AG10803 (cell line): ENCODE measurements at regions not wholly inside any gene's neighbourhood (a gene's known extent, or its start where the extent isn't known, plus 50 kb on each side); places are given as distances from the start of the nearest gene placed in this dataset.

Experiments
- DNase-seq: peaks from one replicate; pipeline ENCODE4 v3.0.0; 2010; ENCODE audit warnings: low read depth
- H3K4me3 ChIP-seq: 2 replicates; pipeline ENCODE4 v1.5.1; 2011; ENCODE audit warnings: mild to moderate bottlenecking, low read length, control low read depth
- CTCF ChIP-seq: conservative IDR thresholded peaks from 2 replicates; pipeline ENCODE4 v1.5.1; 2011; ENCODE audit warnings: mild to moderate bottlenecking, low read length, control low read depth, inconsistent platforms

DNA sequence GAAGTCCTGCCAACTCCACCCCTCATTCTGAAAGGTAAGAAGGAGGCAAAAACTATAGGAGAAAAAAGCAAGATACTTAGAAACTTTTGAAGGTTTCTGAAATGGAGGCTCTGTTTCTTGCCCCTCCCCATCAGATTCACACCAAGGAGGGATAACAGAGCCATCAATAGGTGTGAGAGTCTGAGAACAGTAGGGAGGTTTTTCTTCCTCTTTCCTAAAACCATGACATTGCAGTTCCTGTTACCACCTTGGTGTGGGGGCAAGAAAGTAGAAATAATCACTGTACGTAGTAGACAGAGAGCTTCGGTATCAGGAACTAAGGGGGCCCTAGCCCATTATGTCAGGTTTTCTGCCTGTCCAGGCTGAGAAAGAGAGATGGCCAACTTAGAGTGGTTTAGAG, 333.3 kb upstream of the SYNCRIP start:
- no peak for DNase-seq
- H3K4me3 ChIP-seq, result no peak overlapping the region
- no peak for TF ChIP-seq CTCF

DNA sequence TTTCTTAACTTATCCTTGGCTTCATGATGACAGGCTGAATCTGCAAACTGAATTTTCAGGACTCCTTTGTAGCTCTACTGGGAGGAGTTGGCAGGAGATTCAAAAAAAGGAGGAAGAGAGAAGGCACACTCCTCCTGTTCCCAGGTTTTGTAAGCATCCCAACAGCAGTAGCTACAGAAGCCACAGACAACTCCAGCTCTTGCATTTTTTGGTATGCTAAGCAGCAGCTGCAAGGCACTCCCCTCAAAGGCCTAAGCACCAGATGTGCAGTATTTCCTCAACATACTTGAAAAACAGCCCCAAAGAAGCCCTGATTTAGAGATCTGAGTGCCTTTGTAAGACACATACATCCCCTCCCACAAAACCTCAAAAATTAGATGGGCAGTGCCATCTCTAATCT, 328.6 kb upstream of the SYNCRIP start:
- no peak overlapping the region for H3K4me3 ChIP-seq
- no peak for TF ChIP-seq CTCF
- no peak for DNase-seq

DNA sequence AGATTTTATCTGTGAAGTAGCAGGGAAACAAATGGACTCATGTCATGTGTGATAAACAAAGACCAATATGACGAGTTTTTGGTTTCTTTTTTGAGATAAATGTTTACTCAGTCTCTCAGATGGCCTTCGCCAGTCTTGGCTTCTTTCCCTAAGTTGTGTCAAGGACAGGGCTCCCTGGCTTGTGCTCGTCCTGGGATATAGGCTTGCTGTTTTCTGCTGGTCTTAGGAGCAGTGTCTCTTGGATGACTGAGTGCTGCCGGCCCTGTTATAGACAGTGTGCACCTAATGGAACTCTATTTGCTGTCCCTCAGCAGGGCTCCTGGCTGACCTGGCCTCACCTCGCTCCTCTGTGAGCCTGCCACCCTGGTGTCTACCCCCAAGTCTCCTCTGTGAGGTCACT, 324.1 kb upstream of the SYNCRIP start:
- no peak for DNase-seq
- H3K4me3 ChIP-seq, result no peak overlapping the region
- TF ChIP-seq CTCF, result no peak

DNA sequence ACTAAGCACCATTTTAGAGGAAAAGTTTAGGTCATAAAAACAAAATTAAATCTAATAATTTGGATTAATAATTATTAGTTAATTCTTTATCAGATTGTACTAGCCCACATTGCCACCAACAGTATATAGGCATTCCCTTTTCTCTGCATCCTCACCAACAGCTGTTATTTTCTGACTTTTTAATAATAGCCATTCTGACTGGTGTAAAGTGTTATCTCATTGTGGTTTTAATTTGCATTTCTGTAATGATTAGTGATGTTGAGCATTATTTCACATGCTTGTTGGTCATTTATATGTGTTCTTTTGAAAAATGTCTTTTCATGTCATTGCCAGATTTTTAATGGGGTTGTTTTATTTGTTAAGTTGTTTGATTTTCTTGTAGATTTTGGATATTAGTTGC, 319.1 kb upstream of the SYNCRIP start:
- H3K4me3 ChIP-seq, result no peak overlapping the region
- no peak for DNase-seq
- no peak for TF ChIP-seq CTCF

- no peak overlapping the region for H3K4me3 ChIP-seq
- no peak for DNase-seq
Observed at GRCh38 chr6:85961125-85961524, 318.4 kb upstream of the SYNCRIP start.

GRCh38 chr6:85948481-85948880, 305.8 kb upstream of the SYNCRIP start:
- no peak for TF ChIP-seq CTCF
- no peak overlapping the region for H3K4me3 ChIP-seq
- DNase-seq, result no peak

More at GRCh38 chr6:85961125-85961524, 318.4 kb upstream of the SYNCRIP start:
- TF ChIP-seq CTCF, result no peak

GRCh38 chr6:85945459-85946185, 302.9 kb upstream of the SYNCRIP start:
- no peak for DNase-seq
- TF ChIP-seq CTCF, result no peak
- H3K4me3 ChIP-seq, result no peak overlapping the region
